GM12891 (cell line): ENCODE measurements at regions not wholly inside any gene's neighbourhood (a gene's known extent, or its start where the extent isn't known, plus 50 kb on each side); places are given as distances from the start of the nearest gene placed in this dataset.

ENCODE experiments used
- POLR2A ChIP-seq: IDR thresholded peaks from 2 replicates; pipeline ENCODE4 v1.6.1; 2011; ENCODE audit warnings: low read depth, low read length, control low read depth
- POLR2AphosphoS5 ChIP-seq: IDR thresholded peaks from 2 replicates; pipeline ENCODE4 v1.6.1; 2011; ENCODE audit warnings: low read depth, low read length, control low read depth

DNA sequence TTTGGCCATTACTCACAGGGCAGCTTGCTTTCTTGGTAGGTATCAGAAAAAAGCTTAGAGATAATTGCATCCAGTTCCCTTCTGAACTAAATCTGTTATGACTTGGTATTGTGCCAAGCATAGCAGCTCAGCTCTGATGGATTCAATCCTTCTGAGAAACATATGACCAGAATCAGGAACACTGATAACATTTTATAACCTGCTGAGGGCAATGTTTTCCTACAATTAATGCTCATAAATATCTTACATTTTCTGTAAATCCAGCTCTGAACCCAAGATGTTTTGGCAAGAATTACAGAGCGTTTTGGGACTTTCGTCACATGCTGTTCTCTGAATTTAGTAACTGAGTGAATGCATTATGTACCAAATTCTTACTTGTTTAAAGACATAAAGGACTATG is 167.8 kb downstream of the KIF20B start:
- TF ChIP-seq POLR2A (no peak), POLR2AphosphoS5 (no peak)
